ENCODE measurements at regions not wholly inside any gene's neighbourhood (a gene's known extent, or its start where the extent isn't known, plus 50 kb on each side); places are given as distances from the start of the nearest gene placed in this dataset.

DNA sequence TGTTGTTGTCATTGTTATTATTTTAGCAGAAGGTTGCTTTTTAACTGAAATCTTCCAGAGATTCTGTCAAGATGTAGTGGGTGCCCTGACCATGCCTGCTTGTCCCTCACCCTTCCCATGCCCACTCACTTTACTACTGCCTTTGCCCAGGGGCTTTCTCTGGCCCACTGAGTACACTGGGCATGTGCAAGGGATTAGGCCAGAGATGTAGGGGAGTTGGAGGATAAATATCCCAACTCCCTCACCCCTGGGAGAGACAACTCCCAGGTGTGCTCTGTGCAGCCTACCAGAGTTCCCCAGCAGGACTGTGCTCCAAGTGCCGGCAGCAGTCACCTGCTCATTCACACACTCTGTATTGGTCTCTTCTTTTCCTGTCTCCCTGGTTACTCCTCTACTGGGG lies 559.1 kb downstream of the MIAT start:
- Mint-ChIP-seq H3K36me3 (ENCODE audit: insufficient read depth) (no peaks in the 10 kb centered on the region), H3K27ac (no peak overlapping the region), H3K4me3 (ENCODE audit: low read depth) (no peak overlapping the region), H3K9me3 (ENCODE audit: low read depth) (no peaks in the 10 kb centered on the region), H3K27me3 (peaks cover 47% of the 10 kb centered on the region), H3K4me1 (ENCODE audit: low read depth) (peaks cover 6% of the 10 kb centered on the region)
- no peak for DNase-seq (ENCODE audit: low spot score, unreplicated experiment)
- no peak for TF ChIP-seq CTCF (IDR thresholded peaks at IDR 0.05; ENCODE audit: unreplicated experiment)

GRCh38 chr22:27217154-27217553 lies 559.8 kb downstream of the MIAT start:
- Mint-ChIP-seq H3K27ac (no peak overlapping the region), H3K27me3 (peaks cover 42% of the 10 kb centered on the region), H3K4me3 (ENCODE audit: low read depth) (no peak overlapping the region), H3K36me3 (ENCODE audit: insufficient read depth) (no peaks in the 10 kb centered on the region), H3K9me3 (ENCODE audit: low read depth) (no peaks in the 10 kb centered on the region), H3K4me1 (ENCODE audit: low read depth) (peaks cover 6% of the 10 kb centered on the region)
- DNase-seq (ENCODE audit: low spot score, unreplicated experiment) = no peak
- TF ChIP-seq CTCF (IDR thresholded peaks at IDR 0.05; ENCODE audit: unreplicated experiment) = no peak

GRCh38 chr22:27218012-27218920 lies 560.9 kb downstream of the MIAT start:
- H3K27me3 Mint-ChIP-seq = peaks cover 37% of the 10 kb centered on the region
- TF ChIP-seq CTCF (IDR thresholded peaks at IDR 0.05; ENCODE audit: unreplicated experiment) = no peak
- no peaks in the 10 kb centered on the region for H3K9me3 Mint-ChIP-seq (ENCODE audit: low read depth)
- peaks cover 1% of the 10 kb centered on the region for H3K4me1 Mint-ChIP-seq (ENCODE audit: low read depth)
- DNase-seq (ENCODE audit: low spot score, unreplicated experiment) = no peak
- H3K4me3 Mint-ChIP-seq (ENCODE audit: low read depth) = no peak overlapping the region
- H3K36me3 Mint-ChIP-seq (ENCODE audit: insufficient read depth) = no peaks in the 10 kb centered on the region
- no peak overlapping the region for H3K27ac Mint-ChIP-seq

GRCh38 chr22:27219036-27219435 lies 561.6 kb downstream of the MIAT start:
- no peaks in the 10 kb centered on the region for H3K36me3 Mint-ChIP-seq (ENCODE audit: insufficient read depth)
- TF ChIP-seq CTCF (IDR thresholded peaks at IDR 0.05; ENCODE audit: unreplicated experiment) = no peak
- H3K27me3 Mint-ChIP-seq = peaks cover 33% of the 10 kb centered on the region
- no peaks in the 10 kb centered on the region for H3K4me1 Mint-ChIP-seq (ENCODE audit: low read depth)
- H3K27ac Mint-ChIP-seq = no peak overlapping the region
- no peak for DNase-seq (ENCODE audit: low spot score, unreplicated experiment)
- H3K9me3 Mint-ChIP-seq (ENCODE audit: low read depth) = no peaks in the 10 kb centered on the region
- H3K4me3 Mint-ChIP-seq (ENCODE audit: low read depth) = no peak overlapping the region

GRCh38 chr22:27220339-27220738 lies 563.0 kb downstream of the MIAT start:
- TF ChIP-seq CTCF (IDR thresholded peaks at IDR 0.05; ENCODE audit: unreplicated experiment) = no peak
- Mint-ChIP-seq H3K27me3 (peaks cover 27% of the 10 kb centered on the region), H3K4me3 (ENCODE audit: low read depth) (no peak overlapping the region)

More at GRCh38 chr22:27220339-27220738, 563.0 kb downstream of the MIAT start:
- DNase-seq (ENCODE audit: low spot score, unreplicated experiment) = no peak
- no peak overlapping the region for H3K27ac Mint-ChIP-seq
- no peaks in the 10 kb centered on the region for H3K36me3 Mint-ChIP-seq (ENCODE audit: insufficient read depth)
- no peaks in the 10 kb centered on the region for H3K9me3 Mint-ChIP-seq (ENCODE audit: low read depth)
- H3K4me1 Mint-ChIP-seq (ENCODE audit: low read depth) = no peaks in the 10 kb centered on the region

Data from progenitor cell of endocrine pancreas (in vitro differentiated cells).